ENCODE measurements at regions not wholly inside any gene's neighbourhood (a gene's known extent, or its start where the extent isn't known, plus 50 kb on each side); places are given as distances from the start of the nearest gene placed in this dataset.

DNA sequence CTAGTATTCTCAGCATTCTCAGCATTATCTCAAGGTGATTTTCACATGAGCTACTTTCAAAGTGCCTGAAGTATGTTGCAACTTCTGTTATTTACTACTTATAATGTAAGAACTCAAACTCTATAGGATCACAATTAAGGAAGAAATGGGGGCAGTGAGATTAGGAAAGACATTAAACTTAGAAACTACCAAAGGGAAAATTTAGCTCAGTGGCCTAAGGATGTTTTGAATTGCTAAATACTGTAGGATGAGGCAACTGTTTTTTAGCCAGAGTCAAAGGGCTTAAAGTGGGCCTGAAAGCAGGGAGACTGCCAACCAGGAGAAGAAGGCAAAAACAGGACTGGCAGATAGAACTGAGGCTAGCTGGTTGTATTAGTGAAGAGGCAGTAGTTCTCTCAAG lies 55.5 kb upstream of the MBNL1 start:
- no peak for FAIRE-seq
- Histone ChIP-seq H2BK15ac (ENCODE audit: low read length) (no peak overlapping the region), H3K36me3 (ENCODE audit: control insufficient read depth in 2 of 4, insufficient read depth in 4 of 4, low read length in 3 of 4) (no peaks in the 10 kb centered on the region), H3K4me3 (ENCODE audit: extremely low read depth in 1 of 4, insufficient read depth in 2 of 4, low read depth in 3 of 4, low read length in 4 of 4) (no peak overlapping the region), H3K56ac (replicated peaks; ENCODE audit: insufficient read length, low read depth, low read length) (no peak overlapping the region), H2BK120ac (replicated peaks; ENCODE audit: low read depth, low read length) (no peak overlapping the region), H4K8ac (ENCODE audit: extremely low read depth, insufficient read depth, low read length) (no peak overlapping the region), H3K4me1 (replicated peaks in 1 of 4; ENCODE audit: control insufficient read depth in 3 of 4, insufficient read depth in 4 of 4, low read length in 3 of 4) (peaks cover 0 to 2% (median 0%) of the 10 kb centered on the region in 4 experiments; a peak in 3 of 7 replicates), H3K23ac (ENCODE audit: insufficient read length) (no peak overlapping the region), H3K4ac (replicated peaks; ENCODE audit: insufficient read length, low read depth, low read length) (no peak overlapping the region), H3K4me2 (ENCODE audit: insufficient read depth in 1 of 2, low read depth in 2 of 2, low read length in 2 of 2) (no peak overlapping the region), H4K91ac (replicated peaks; ENCODE audit: insufficient read length, low read length) (no peak overlapping the region), H3K27ac (ENCODE audit: low read depth, low read length) (no peak overlapping the region), H3K14ac (ENCODE audit: insufficient read length) (no peak overlapping the region), H3K79me2 (ENCODE audit: control insufficient read depth in 1 of 2, insufficient read depth in 2 of 2, low read length in 2 of 2) (no peaks in the 10 kb centered on the region), H2BK20ac (ENCODE audit: low read length) (no peak overlapping the region), H4K5ac (ENCODE audit: insufficient read length, low read depth, low read length) (no peak overlapping the region), H2AK5ac (ENCODE audit: low read depth, low read length) (no peak overlapping the region), H2BK5ac (ENCODE audit: low read depth, low read length) (no peak overlapping the region), H4K20me1 (replicated peaks in 1 of 2; ENCODE audit: control insufficient read depth in 1 of 2, insufficient read depth in 2 of 2, low read length in 2 of 2) (no peaks in the 10 kb centered on the region), H3K23me2 (ENCODE audit: low read depth, low read length) (no peaks in the 10 kb centered on the region), H3K27me3 (replicated peaks in 1 of 4; ENCODE audit: control insufficient read depth in 3 of 4, extremely low read depth in 1 of 4, insufficient read depth in 3 of 4, low read length in 3 of 4) (no peaks in the 10 kb centered on the region), H3K9me3 (ENCODE audit: insufficient read depth in 2 of 2, low read depth in 1 of 2, low read length in 1 of 2) (no peaks in the 10 kb centered on the region), H3K9ac (replicated peaks in 1 of 4; ENCODE audit: extremely low read depth in 1 of 4, low read depth in 3 of 4, low read length in 3 of 4) (no peak overlapping the region), H3K79me1 (ENCODE audit: low read depth, low read length) (no peaks in the 10 kb centered on the region), H2AFZ (ENCODE audit: low read length) (peak overlapping the region; percentile 66), H2BK12ac (ENCODE audit: low read depth, low read length) (no peak overlapping the region), H3K18ac (ENCODE audit: extremely low read depth, low read length) (no peak overlapping the region)
- no peak for TF ChIP-seq SAP30 (IDR thresholded peaks at IDR 0.05; ENCODE audit: insufficient read depth, insufficient replicate concordance, low read length)
- TF ChIP-seq BRCA1 (IDR thresholded peaks at IDR 0.05; ENCODE audit: low read depth, low read length) = no peak
- no peak for TF ChIP-seq POU5F1 (IDR thresholded peaks at IDR 0.05; ENCODE audit: low read depth, low read length)
- TF ChIP-seq MAFK (IDR thresholded peaks at IDR 0.05; ENCODE audit: low read depth, low read length) = no peak
- no peak for TF ChIP-seq EP300 (IDR thresholded peaks at IDR 0.05; ENCODE audit: borderline replicate concordance in 1 of 2, low read depth in 2 of 2, low read length in 2 of 2)
- TF ChIP-seq GABPA (IDR thresholded peaks at IDR 0.05; ENCODE audit: borderline replicate concordance, insufficient read depth, low read length) = no peak
- ChIA-PET POLR2A (ENCODE audit: partially characterized antibody) (no interaction called here), CTCF (ENCODE audit: partially characterized antibody) (interaction anchor here (0.9 to 1.7 kb wide), 3 partner anchors 9 to 259 kb away, joined by 3 to 4 read pairs (median 4); no protein-coding TSS in a partner anchor)
- DNase-seq (ENCODE audit: low read depth in 1 of 2, low spot score in 2 of 2) = no peak
